ENCODE measurements at regions not wholly inside any gene's neighbourhood (a gene's known extent, or its start where the extent isn't known, plus 50 kb on each side); places are given as distances from the start of the nearest gene placed in this dataset.

DNA sequence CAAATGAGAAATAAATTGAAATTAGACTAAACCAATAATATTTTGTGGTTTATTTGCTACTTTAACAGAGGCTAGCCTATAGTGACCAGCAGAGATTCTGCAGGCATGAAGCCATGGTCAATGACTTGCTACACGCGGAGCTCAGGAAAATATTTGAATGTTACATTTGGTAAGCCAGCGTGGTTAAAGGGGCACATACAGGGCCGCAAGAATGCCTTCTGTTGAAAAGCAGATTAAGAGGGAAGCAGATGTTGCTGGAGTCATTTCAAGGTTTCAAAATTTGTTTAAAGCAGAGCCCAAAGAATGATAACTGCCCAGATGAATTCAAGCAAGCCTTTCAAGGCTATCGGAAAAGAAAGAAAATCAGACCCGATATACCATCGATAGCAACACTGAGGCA lies 294.3 kb upstream of the MAN1A1 start:
- no peaks in the 10 kb centered on the region for H3K27me3 ChIP-seq (replicated peaks in 1 of 4; ENCODE audit: control insufficient read depth in 3 of 4, extremely low read depth in 1 of 4, insufficient read depth in 3 of 4, low read length in 3 of 4)
- H4K20me1 ChIP-seq (replicated peaks in 1 of 2; ENCODE audit: control insufficient read depth in 1 of 2, insufficient read depth in 2 of 2, low read length in 2 of 2) = no peaks in the 10 kb centered on the region
- no peak overlapping the region for H3K27ac ChIP-seq (ENCODE audit: low read depth, low read length)
- H3K4me2 ChIP-seq (ENCODE audit: insufficient read depth in 1 of 2, low read depth in 2 of 2, low read length in 2 of 2) = no peak overlapping the region
- 87% methylated on average over 7 of the region's 7 CpGs; no CpG with 5 or more reads in 1 of the 2 experiments for WGBS, 2 experiments (ENCODE audit: extremely low coverage in 1 of 2, insufficient coverage in 1 of 2, insufficient read length in 1 of 2, insufficient replicate concordance in 2 of 2, low coverage in 1 of 2, low lambda C conversion rate in 2 of 2, missing lambda C conversion rate in 1 of 2)
- H2BK15ac ChIP-seq (ENCODE audit: low read length) = no peak overlapping the region
- H3K79me1 ChIP-seq (ENCODE audit: low read depth, low read length) = no peaks in the 10 kb centered on the region
- FAIRE-seq (no peak), DNase-seq (ENCODE audit: low read depth in 1 of 2, low spot score in 2 of 2) (no peak)
- no peak overlapping the region for H2AK5ac ChIP-seq (ENCODE audit: low read depth, low read length)
- no peaks in the 10 kb centered on the region for H3K9me3 ChIP-seq (ENCODE audit: insufficient read depth in 2 of 2, low read depth in 1 of 2, low read length in 1 of 2)
- no peaks in the 10 kb centered on the region for H3K36me3 ChIP-seq (ENCODE audit: control insufficient read depth in 2 of 4, insufficient read depth in 4 of 4, low read length in 3 of 4)
- ChIA-PET POLR2A (ENCODE audit: partially characterized antibody) (no interaction called here), CTCF (ENCODE audit: partially characterized antibody) (no interaction called here)
- no peak overlapping the region for H2BK12ac ChIP-seq (ENCODE audit: low read depth, low read length)
- no peaks in the 10 kb centered on the region for H3K79me2 ChIP-seq (ENCODE audit: control insufficient read depth in 1 of 2, insufficient read depth in 2 of 2, low read length in 2 of 2)
- H3K23ac ChIP-seq (ENCODE audit: insufficient read length) = no peak overlapping the region
- H3K4ac ChIP-seq (replicated peaks; ENCODE audit: insufficient read length, low read depth, low read length) = no peak overlapping the region
- H4K91ac ChIP-seq (replicated peaks; ENCODE audit: insufficient read length, low read length) = no peak overlapping the region
- no peak overlapping the region for H2BK120ac ChIP-seq (replicated peaks; ENCODE audit: low read depth, low read length)
- H3K23me2 ChIP-seq (ENCODE audit: low read depth, low read length) = no peaks in the 10 kb centered on the region
- no peak overlapping the region for H3K56ac ChIP-seq (replicated peaks; ENCODE audit: insufficient read length, low read depth, low read length)
- no peak overlapping the region for H4K8ac ChIP-seq (ENCODE audit: extremely low read depth, insufficient read depth, low read length)
- H3K14ac ChIP-seq (ENCODE audit: insufficient read length) = no peak overlapping the region
- H3K9ac ChIP-seq (replicated peaks in 1 of 4; ENCODE audit: extremely low read depth in 1 of 4, low read depth in 3 of 4, low read length in 3 of 4) = no peak overlapping the region
- no peak overlapping the region for H4K5ac ChIP-seq (ENCODE audit: insufficient read length, low read depth, low read length)
- H2BK20ac ChIP-seq (ENCODE audit: low read length) = no peak overlapping the region
- no peak overlapping the region for H3K18ac ChIP-seq (ENCODE audit: extremely low read depth, low read length)
- no peak overlapping the region for H2BK5ac ChIP-seq (ENCODE audit: low read depth, low read length)
- H3K4me3 ChIP-seq (ENCODE audit: extremely low read depth in 1 of 4, insufficient read depth in 2 of 4, low read depth in 3 of 4, low read length in 4 of 4) = no peak overlapping the region
- H3K4me1 ChIP-seq (replicated peaks in 1 of 4; ENCODE audit: control insufficient read depth in 3 of 4, insufficient read depth in 4 of 4, low read length in 3 of 4) = no peaks in the 10 kb centered on the region
- H2AFZ ChIP-seq (ENCODE audit: low read length) = no peak overlapping the region
- TF ChIP-seq BCL11A (IDR thresholded peaks at IDR 0.05; ENCODE audit: low read depth in 2 of 2, low read length in 2 of 2) (no peak), CBX5 (IDR thresholded peaks at IDR 0.05; ENCODE audit: low read depth, low read length) (no peak), BRCA1 (IDR thresholded peaks at IDR 0.05; ENCODE audit: low read depth, low read length) (no peak), ZNF274 (IDR thresholded peaks at IDR 0.05; ENCODE audit: borderline replicate concordance, extremely low read depth, low read length) (no peak), CHD2 (IDR thresholded peaks at IDR 0.05; ENCODE audit: low read length) (no peak), TEAD4 (IDR thresholded peaks at IDR 0.05; ENCODE audit: low read depth, low read length) (no peak), RBBP5 (IDR thresholded peaks at IDR 0.05; ENCODE audit: borderline replicate concordance, low read depth, low read length) (no peak), GTF2F1 (IDR thresholded peaks at IDR 0.05; ENCODE audit: borderline replicate concordance, low read depth, low read length) (no peak), RFX5 (IDR thresholded peaks at IDR 0.05; ENCODE audit: borderline replicate concordance, low read depth, low read length) (no peak), SRF (IDR thresholded peaks at IDR 0.05; ENCODE audit: low read depth, low read length) (no peak), HDAC6 (IDR thresholded peaks at IDR 0.05; ENCODE audit: low read depth, low read length) (no peak), SP4 (IDR thresholded peaks at IDR 0.05; ENCODE audit: low read length) (no peak), JUN (IDR thresholded peaks at IDR 0.05; ENCODE audit: low read depth, low read length) (no peak), SIN3A (conservative IDR thresholded peaks at IDR 0.05 in 1 of 2, IDR thresholded peaks at IDR 0.05 in 1 of 2; ENCODE audit: low read depth in 1 of 2, low read length in 2 of 2) (no peak)
- TF ChIP-seq, protein P1, sequence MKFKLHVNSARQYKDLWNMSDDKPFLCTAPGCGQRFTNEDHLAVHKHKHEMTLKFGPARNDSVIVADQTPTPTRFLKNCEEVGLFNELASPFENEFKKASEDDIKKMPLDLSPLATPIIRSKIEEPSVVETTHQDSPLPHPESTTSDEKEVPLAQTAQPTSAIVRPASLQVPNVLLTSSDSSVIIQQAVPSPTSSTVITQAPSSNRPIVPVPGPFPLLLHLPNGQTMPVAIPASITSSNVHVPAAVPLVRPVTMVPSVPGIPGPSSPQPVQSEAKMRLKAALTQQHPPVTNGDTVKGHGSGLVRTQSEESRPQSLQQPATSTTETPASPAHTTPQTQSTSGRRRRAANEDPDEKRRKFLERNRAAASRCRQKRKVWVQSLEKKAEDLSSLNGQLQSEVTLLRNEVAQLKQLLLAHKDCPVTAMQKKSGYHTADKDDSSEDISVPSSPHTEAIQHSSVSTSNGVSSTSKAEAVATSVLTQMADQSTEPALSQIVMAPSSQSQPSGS (IDR thresholded peaks at IDR 0.05; ENCODE audit: low read length) = no peak
